ENCODE measurements at regions not wholly inside any gene's neighbourhood (a gene's known extent, or its start where the extent isn't known, plus 50 kb on each side); places are given as distances from the start of the nearest gene placed in this dataset.

GRCh38 chr11:10632483-10632882, 61.1 kb downstream of the IRAG1 start:
- Histone ChIP-seq H3K27me3 (no peaks in the 10 kb centered on the region), H3K9me3 (no peaks in the 10 kb centered on the region), H3K27ac (no peak overlapping the region), H3K4me3 (no peak overlapping the region), H3K36me3 (ENCODE audit: low read depth, missing control alignments) (no peaks in the 10 kb centered on the region), H3K4me1 (no peaks in the 10 kb centered on the region)
- DNase-seq, result no peak
- TF ChIP-seq POLR2A (IDR thresholded peaks at IDR 0.05) (no peak), CTCF (IDR thresholded peaks at IDR 0.05) (no peak)
- 83 to 84% methylated on average over 5 of the region's 5 CpGs for WGBS, 2 donors
- intact Hi-C loops (cut with DNase I; ENCODE audit: low total_unique reads), result no loop called here

GRCh38 chr11:10631761-10632160, 61.8 kb downstream of the IRAG1 start:
- H3K36me3 ChIP-seq (ENCODE audit: low read depth, missing control alignments), result no peaks in the 10 kb centered on the region
- intact Hi-C loops (cut with DNase I; ENCODE audit: low total_unique reads), result no loop called here

GRCh38 chr11:10629411-10630002, 61.0 kb upstream of the LYVE1 start:
- no peak overlapping the region for H3K4me3 ChIP-seq
- H3K36me3 ChIP-seq (ENCODE audit: low read depth, missing control alignments), result no peaks in the 10 kb centered on the region
- intact Hi-C loops (cut with DNase I; ENCODE audit: low total_unique reads), result no loop called here
- H3K9me3 ChIP-seq, result no peaks in the 10 kb centered on the region
- WGBS, 2 donors, result 93 to 94% methylated on average over 6 to 13 of the region's 13 CpGs
- H3K4me1 ChIP-seq, result peaks cover 11% of the 10 kb centered on the region
- TF ChIP-seq POLR2A (IDR thresholded peaks at IDR 0.05) (no peak), CTCF (IDR thresholded peaks at IDR 0.05) (no peak)
- DNase-seq, result no peak
- no peak overlapping the region for H3K27ac ChIP-seq
- no peaks in the 10 kb centered on the region for H3K27me3 ChIP-seq

More at GRCh38 chr11:10631761-10632160, 61.8 kb downstream of the IRAG1 start:
- H3K27ac ChIP-seq, result no peak overlapping the region
- no peaks in the 10 kb centered on the region for H3K27me3 ChIP-seq
- no peak for TF ChIP-seq CTCF (IDR thresholded peaks at IDR 0.05)
- no peak for TF ChIP-seq POLR2A (IDR thresholded peaks at IDR 0.05)
- H3K9me3 ChIP-seq, result no peaks in the 10 kb centered on the region
- no peak overlapping the region for H3K4me3 ChIP-seq
- 95 to 100% methylated on average over 5 of the region's 5 CpGs for WGBS, 2 donors
- no peak for DNase-seq
- peaks cover under 1% of the 10 kb centered on the region for H3K4me1 ChIP-seq

- WGBS, 2 donors, result 89 to 92% methylated on average over 10 of the region's 10 CpGs
- Histone ChIP-seq H3K36me3 (ENCODE audit: low read depth, missing control alignments) (no peaks in the 10 kb centered on the region), H3K27ac (no peak overlapping the region), H3K4me1 (peaks cover 11% of the 10 kb centered on the region), H3K4me3 (no peak overlapping the region), H3K27me3 (no peaks in the 10 kb centered on the region), H3K9me3 (no peaks in the 10 kb centered on the region)
- no peak for TF ChIP-seq POLR2A (IDR thresholded peaks at IDR 0.05)
- TF ChIP-seq CTCF (IDR thresholded peaks at IDR 0.05), result no peak
- intact Hi-C loops (cut with DNase I; ENCODE audit: low total_unique reads), result no loop called here
- no peak for DNase-seq
Measured at GRCh38 chr11:10628508-10629236, 60.2 kb upstream of the LYVE1 start.

GRCh38 chr11:10627816-10628215, 59.4 kb upstream of the LYVE1 start:
- peaks cover 11% of the 10 kb centered on the region for H3K4me1 ChIP-seq
- DNase-seq, result no peak
- intact Hi-C loops (cut with DNase I; ENCODE audit: low total_unique reads), result no loop called here
- H3K36me3 ChIP-seq (ENCODE audit: low read depth, missing control alignments), result no peaks in the 10 kb centered on the region
- TF ChIP-seq CTCF (IDR thresholded peaks at IDR 0.05) (no peak), POLR2A (IDR thresholded peaks at IDR 0.05) (no peak)
- H3K27me3 ChIP-seq, result no peaks in the 10 kb centered on the region
- no peaks in the 10 kb centered on the region for H3K9me3 ChIP-seq
- H3K4me3 ChIP-seq, result no peak overlapping the region
- no peak overlapping the region for H3K27ac ChIP-seq
- WGBS, 2 donors, result 95 to 100% methylated on average over 3 to 5 of the region's 5 CpGs

Measured in testis (tissue), 2 donors.